ENCODE measurements at regions not wholly inside any gene's neighbourhood (a gene's known extent, or its start where the extent isn't known, plus 50 kb on each side); places are given as distances from the start of the nearest gene placed in this dataset.
A peak's percentile ranks its signal among the peaks of the same experiment; 100 is the strongest.

DNA sequence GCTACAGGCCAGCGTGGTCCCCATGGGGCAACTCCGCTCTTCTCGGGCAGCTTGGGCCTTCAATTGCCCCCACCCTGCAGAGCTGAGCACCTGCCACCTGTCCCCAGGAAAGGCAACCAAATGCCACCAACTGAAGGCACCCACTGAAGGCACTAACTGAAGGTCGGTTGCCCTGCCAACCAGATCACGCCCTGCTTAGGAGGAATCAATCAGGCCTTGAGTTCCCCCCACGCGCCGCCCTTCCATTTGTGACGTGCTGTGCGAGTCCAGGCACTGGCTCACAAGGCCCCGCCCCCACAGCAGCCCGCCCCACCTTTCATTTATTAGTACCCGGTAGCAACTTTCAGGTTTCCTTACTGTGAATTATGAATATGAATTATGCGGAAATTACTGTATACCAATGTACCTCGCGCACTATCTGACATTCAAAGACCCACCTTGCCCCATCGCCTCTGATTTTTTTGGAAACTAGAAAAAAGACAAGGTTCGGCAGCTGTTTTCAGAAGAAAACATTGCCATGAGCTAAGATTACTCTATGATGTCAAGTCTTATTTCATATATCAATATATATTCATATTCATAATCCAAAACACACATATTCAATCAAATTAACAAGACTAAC lies 83.6 kb upstream of the ABI1 start:
- Histone ChIP-seq H3K36me3 (ENCODE audit: insufficient read depth in 1 of 2, low read depth in 1 of 2) (no peaks in the 10 kb centered on the region), H3K4me1 (no peaks in the 10 kb centered on the region), H3K27me3 (ENCODE audit: insufficient read depth in 3 of 3, low read length in 2 of 3) (no peaks in the 10 kb centered on the region), H3K9me3 (no peaks in the 10 kb centered on the region), H3K27ac (no peak overlapping the region), H3K4me3 (no peak overlapping the region)
- 87 to 92% (median 88%) methylated on average over 18 of the region's 18 CpGs for WGBS, 3 donors
- TF ChIP-seq, protein P1, sequence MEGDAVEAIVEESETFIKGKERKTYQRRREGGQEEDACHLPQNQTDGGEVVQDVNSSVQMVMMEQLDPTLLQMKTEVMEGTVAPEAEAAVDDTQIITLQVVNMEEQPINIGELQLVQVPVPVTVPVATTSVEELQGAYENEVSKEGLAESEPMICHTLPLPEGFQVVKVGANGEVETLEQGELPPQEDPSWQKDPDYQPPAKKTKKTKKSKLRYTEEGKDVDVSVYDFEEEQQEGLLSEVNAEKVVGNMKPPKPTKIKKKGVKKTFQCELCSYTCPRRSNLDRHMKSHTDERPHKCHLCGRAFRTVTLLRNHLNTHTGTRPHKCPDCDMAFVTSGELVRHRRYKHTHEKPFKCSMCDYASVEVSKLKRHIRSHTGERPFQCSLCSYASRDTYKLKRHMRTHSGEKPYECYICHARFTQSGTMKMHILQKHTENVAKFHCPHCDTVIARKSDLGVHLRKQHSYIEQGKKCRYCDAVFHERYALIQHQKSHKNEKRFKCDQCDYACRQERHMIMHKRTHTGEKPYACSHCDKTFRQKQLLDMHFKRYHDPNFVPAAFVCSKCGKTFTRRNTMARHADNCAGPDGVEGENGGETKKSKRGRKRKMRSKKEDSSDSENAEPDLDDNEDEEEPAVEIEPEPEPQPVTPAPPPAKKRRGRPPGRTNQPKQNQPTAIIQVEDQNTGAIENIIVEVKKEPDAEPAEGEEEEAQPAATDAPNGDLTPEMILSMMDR (IDR thresholded peaks at IDR 0.05): no peak
- intact Hi-C loops (cut with DNase I): no loop called here
- ATAC-seq (no peak), DNase-seq (no peak)

DNA sequence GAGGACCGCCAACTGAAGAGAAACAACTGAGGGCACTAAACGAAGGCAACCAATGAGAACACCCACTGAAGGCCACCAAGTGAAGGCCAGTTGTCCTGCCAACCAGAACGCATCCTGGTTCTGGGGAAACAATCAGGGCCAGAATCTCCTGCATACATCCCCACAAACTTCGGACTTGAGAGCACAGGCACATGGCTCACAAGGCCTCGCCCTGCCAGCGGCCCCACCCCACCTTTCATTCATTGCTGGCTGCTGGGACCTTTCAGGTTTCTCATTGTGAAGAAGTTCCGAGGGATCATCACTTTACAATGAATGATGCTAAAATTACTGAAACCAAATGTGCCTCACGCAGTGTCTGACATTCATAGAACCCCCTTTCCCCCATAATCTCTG lies 79.2 kb upstream of the ABI1 start:
- Histone ChIP-seq H3K4me1 (no peaks in the 10 kb centered on the region), H3K27me3 (ENCODE audit: insufficient read depth in 3 of 3, low read length in 2 of 3) (no peaks in the 10 kb centered on the region), H3K27ac (no peak overlapping the region), H3K9me3 (no peaks in the 10 kb centered on the region), H3K4me3 (no peak overlapping the region), H3K36me3 (ENCODE audit: insufficient read depth in 1 of 2, low read depth in 1 of 2) (no peaks in the 10 kb centered on the region)
- 82 to 90% (median 84%) methylated on average over 8 of the region's 8 CpGs for WGBS, 3 donors
- peak in 1 of 4 donors; percentile 14 for ATAC-seq
- TF ChIP-seq, protein P1 (IDR thresholded peaks at IDR 0.05): no peak
- intact Hi-C loops (cut with DNase I): no loop called here
- no peak for DNase-seq

DNA sequence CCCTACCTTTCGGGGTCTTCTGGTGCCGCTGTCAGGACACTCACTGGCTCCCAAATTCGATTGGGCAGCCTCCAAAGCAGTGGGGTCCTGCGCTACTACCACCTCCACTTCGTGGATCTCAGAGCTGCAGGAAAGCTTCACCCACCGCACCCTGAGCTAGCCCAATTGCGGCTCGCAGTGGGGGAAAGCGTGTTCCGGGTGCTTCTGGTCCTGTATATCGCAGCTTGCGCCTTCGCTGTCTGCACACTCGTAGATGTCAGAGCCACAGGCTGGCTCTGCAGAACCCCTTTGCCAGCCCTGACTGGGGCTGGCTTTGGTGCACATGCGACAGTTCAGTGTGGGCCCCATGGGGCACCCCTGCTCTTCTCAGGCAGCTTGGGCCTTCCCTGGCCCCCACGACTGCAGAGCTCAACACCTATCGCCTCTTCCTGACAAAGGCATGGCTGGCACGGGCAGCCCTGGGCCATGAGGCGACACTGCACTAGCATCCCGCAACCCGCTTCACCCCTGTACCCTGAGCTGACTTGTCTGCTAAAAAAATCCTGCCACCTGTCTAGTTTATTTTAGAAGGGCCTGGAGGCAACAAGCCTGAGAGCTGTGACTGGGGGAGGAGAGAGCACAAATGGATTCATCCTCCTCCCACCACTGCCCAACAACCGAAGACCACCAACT lies 78.7 kb upstream of the ABI1 start:
- intact Hi-C loops (cut with DNase I): no loop called here
- H3K36me3 ChIP-seq (ENCODE audit: insufficient read depth in 1 of 2, low read depth in 1 of 2): no peaks in the 10 kb centered on the region
- TF ChIP-seq, protein P1 (IDR thresholded peaks at IDR 0.05): no peak
- no peaks in the 10 kb centered on the region for H3K4me1 ChIP-seq
- peak; percentile 19 to 73 for DNase-seq
- WGBS, 3 donors: 81 to 87% (median 81%) methylated on average over 22 of the region's 22 CpGs
- peak; percentile 59 to 91 (median 78) for ATAC-seq
- H3K9me3 ChIP-seq: no peaks in the 10 kb centered on the region
- no peaks in the 10 kb centered on the region for H3K27me3 ChIP-seq (ENCODE audit: insufficient read depth in 3 of 3, low read length in 2 of 3)
- H3K4me3 ChIP-seq: no peak overlapping the region
- peak overlapping the region; percentile 55 for H3K27ac ChIP-seq

DNA sequence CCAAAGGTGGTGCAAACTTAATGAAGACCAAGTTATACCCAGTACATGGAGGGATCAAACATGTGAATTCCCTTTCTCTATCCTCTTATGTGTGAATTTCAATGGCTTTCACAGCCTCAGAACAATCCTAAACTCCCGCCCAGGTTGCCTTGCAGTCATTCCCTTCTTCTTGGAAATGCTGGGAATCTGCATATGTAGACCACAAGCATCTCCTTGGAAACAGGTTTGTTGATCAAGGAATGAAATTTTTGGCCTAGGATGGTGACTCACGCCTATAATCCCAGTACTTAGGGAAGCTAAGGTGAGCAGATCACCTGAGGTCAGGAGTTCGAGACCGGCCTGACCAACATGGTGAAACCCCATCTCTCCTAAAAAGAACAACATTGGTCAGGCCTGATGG lies 77.8 kb upstream of the ABI1 start:
- intact Hi-C loops (cut with DNase I): no loop called here
- no peak overlapping the region for H3K4me3 ChIP-seq
- DNase-seq: no peak
- no peaks in the 10 kb centered on the region for H3K36me3 ChIP-seq (ENCODE audit: insufficient read depth in 1 of 2, low read depth in 1 of 2)
- no peaks in the 10 kb centered on the region for H3K9me3 ChIP-seq
- no peak for ATAC-seq
- TF ChIP-seq, protein P1 (IDR thresholded peaks at IDR 0.05): no peak
- H3K27me3 ChIP-seq (ENCODE audit: insufficient read depth in 3 of 3, low read length in 2 of 3): no peaks in the 10 kb centered on the region
- H3K27ac ChIP-seq: no peak overlapping the region
- WGBS, 3 donors: 75 to 94% (median 76%) methylated on average over 4 of the region's 4 CpGs
- H3K4me1 ChIP-seq: no peaks in the 10 kb centered on the region
